WTC11 (cell line): ENCODE measurements at regions not wholly inside any gene's neighbourhood (a gene's known extent, or its start where the extent isn't known, plus 50 kb on each side); places are given as distances from the start of the nearest gene placed in this dataset.

Experiments used
- ATAC-seq: fragments of 200-7000 bp; cut with Tn5 transposase; 2 replicates; pipeline ENCODE4 v1.10.0; 2021; ENCODE audit warnings: mild to moderate bottlenecking, moderate library complexity
- CTCF ChIA-PET: fragments of 300-600 bp; sonication (Branson Sonifier 250); formaldehyde crosslinking; loops from one replicate; lab custom pipeline; 2021; ENCODE audit warnings: antibody characterized with exemption; lab: Charles Lee
- POLR2A ChIA-PET: fragments of 350-600 bp; sonication (Branson Sonifier 250); formaldehyde crosslinking; loops from one replicate; lab custom pipeline; 2021; ENCODE audit warnings: antibody characterized with exemption; lab: Charles Lee
- DNase-seq: peaks from one replicate; pipeline ENCODE4 v3.0.0; 2021; ENCODE audit warnings: low spot score
- H3K27ac Mint-ChIP-seq: 2 replicates; pipeline ENCODE4 v1.8.0; 2021; ENCODE audit warnings: mixed read lengths
- H3K27me3 Mint-ChIP-seq: 2 replicates; pipeline ENCODE4 v1.8.0; 2021; ENCODE audit warnings: low read depth, mild to moderate bottlenecking, moderate library complexity, mixed read lengths
- H3K36me3 Mint-ChIP-seq: 2 replicates; pipeline ENCODE4 v1.8.0; 2021; ENCODE audit warnings: mixed read lengths
- H3K4me1 Mint-ChIP-seq: 2 replicates; pipeline ENCODE4 v1.8.0; 2022; ENCODE audit warnings: mixed read lengths
- H3K4me3 Mint-ChIP-seq: 2 replicates; pipeline ENCODE4 v1.8.0; 2021; ENCODE audit warnings: mild to moderate bottlenecking, moderate library complexity, mixed read lengths
- H3K9me3 Mint-ChIP-seq: 2 replicates; pipeline ENCODE4 v1.8.0; 2021; ENCODE audit warnings: mixed read lengths
- AR ChIP-seq: fragments of 250-450 bp; sonication (Bioruptor Pico); IDR thresholded peaks from 2 replicates; pipeline ENCODE4 v1.9.0; 2021; ENCODE audit warnings: mild to moderate bottlenecking
- CREB1 ChIP-seq: sonication (generic); formaldehyde crosslinking; IDR thresholded peaks from 2 replicates; pipeline ENCODE4 v1.8.0; 2023; ENCODE audit warnings: mild to moderate bottlenecking, missing genetic modification reagents
- ESRRA ChIP-seq: sonication (generic); formaldehyde crosslinking; IDR thresholded peaks from 2 replicates; pipeline ENCODE4 v1.8.1; 2022; ENCODE audit warnings: mild to moderate bottlenecking, missing genetic modification reagents, borderline replicate concordance
- HMGA2 ChIP-seq: fragments of 250-450 bp; sonication (Bioruptor Pico); IDR thresholded peaks from 2 replicates; pipeline ENCODE4 v1.4.0; 2021; ENCODE audit warnings: mild to moderate bottlenecking, moderate library complexity
- NFE2L1 ChIP-seq: sonication (generic); formaldehyde crosslinking; IDR thresholded peaks from 2 replicates; pipeline ENCODE4 v1.8.1; 2023; ENCODE audit warnings: missing genetic modification reagents
- RORB ChIP-seq: fragments of 250-450 bp; sonication (Bioruptor Pico); IDR thresholded peaks from 2 replicates; pipeline ENCODE4 v1.9.0; 2021; ENCODE audit warnings: mild to moderate bottlenecking
- SMAD3 ChIP-seq: sonication (generic); formaldehyde crosslinking; IDR thresholded peaks from 2 replicates; pipeline ENCODE4 v1.8.0; 2022; ENCODE audit warnings: missing genetic modification reagents, mild to moderate bottlenecking, borderline replicate concordance
- TEAD1 ChIP-seq: sonication (generic); formaldehyde crosslinking; IDR thresholded peaks from 2 replicates; pipeline ENCODE4 v1.8.0; 2022; ENCODE audit warnings: mild to moderate bottlenecking, missing genetic modification reagents
- TEAD4 ChIP-seq: sonication (generic); formaldehyde crosslinking; IDR thresholded peaks from 2 replicates; pipeline ENCODE4 v1.8.0; 2022; ENCODE audit warnings: mild to moderate bottlenecking, missing genetic modification reagents
- TP53 ChIP-seq: sonication (generic); formaldehyde crosslinking; IDR thresholded peaks from 2 replicates; pipeline ENCODE4 v1.8.1; 2023; ENCODE audit warnings: mild to moderate bottlenecking, missing genetic modification reagents
- ZBTB21 ChIP-seq: sonication (generic); formaldehyde crosslinking; IDR thresholded peaks from 2 replicates; pipeline ENCODE4 v1.8.1; 2023; ENCODE audit warnings: mild to moderate bottlenecking, missing genetic modification reagents, borderline replicate concordance
- ZNF121 ChIP-seq: sonication (generic); formaldehyde crosslinking; IDR thresholded peaks from 2 replicates; pipeline ENCODE4 v1.8.0; 2023; ENCODE audit warnings: missing genetic modification reagents
- ZNF263 ChIP-seq: sonication (generic); formaldehyde crosslinking; IDR thresholded peaks from 2 replicates; pipeline ENCODE4 v1.8.1; 2022; ENCODE audit warnings: low read depth, mild to moderate bottlenecking, moderate library complexity, missing genetic modification reagents
- ZNF281 ChIP-seq: sonication (generic); formaldehyde crosslinking; IDR thresholded peaks from 2 replicates; pipeline ENCODE4 v1.8.0; 2023; ENCODE audit warnings: mild to moderate bottlenecking, missing genetic modification reagents
- ZNF416 ChIP-seq: fragments of 250-450 bp; sonication (Bioruptor Pico); IDR thresholded peaks from 2 replicates; pipeline ENCODE4 v1.9.0; 2021; ENCODE audit warnings: mild to moderate bottlenecking, inconsistent platforms
- ZSCAN18 ChIP-seq: fragments of 250-450 bp; sonication (Bioruptor Pico); IDR thresholded peaks from 2 replicates; pipeline ENCODE4 v2.1.2; 2022; ENCODE audit warnings: mild to moderate bottlenecking, moderate library complexity
- TF ChIP-seq, protein P1 (sequence below): sonication (generic); formaldehyde crosslinking; IDR thresholded peaks from 2 replicates; pipeline ENCODE4 v1.8.0; 2022; ENCODE audit warnings: mild to moderate bottlenecking, missing genetic modification reagents
- TF ChIP-seq, protein P2 (sequence below): sonication (generic); formaldehyde crosslinking; IDR thresholded peaks from 2 replicates; pipeline ENCODE4 v1.8.0; 2023; ENCODE audit warnings: missing genetic modification reagents
- TF ChIP-seq, protein P3 (sequence below): sonication (generic); formaldehyde crosslinking; IDR thresholded peaks from 2 replicates; pipeline ENCODE4 v1.8.1; 2023; ENCODE audit warnings: mild to moderate bottlenecking, missing genetic modification reagents, moderate library complexity
- TF ChIP-seq, protein P4 (sequence below): sonication (generic); formaldehyde crosslinking; IDR thresholded peaks from 2 replicates; pipeline ENCODE4 v1.8.0; 2022; ENCODE audit warnings: mild to moderate bottlenecking, missing genetic modification reagents
- TF ChIP-seq, protein P5 (sequence below): sonication (generic); formaldehyde crosslinking; IDR thresholded peaks from 2 replicates; pipeline ENCODE4 v1.8.1; 2022; ENCODE audit warnings: missing genetic modification reagents, borderline replicate concordance

GRCh38 chr4:173703021-173703420 lies 173.0 kb upstream of the HAND2 start:
- TF ChIP-seq ZNF281 (CRISPR knock-in tag) (no peak), TEAD4 (CRISPR knock-in tag) (no peak), CREB1 (CRISPR knock-in tag) (no peak), HMGA2 (no peak), RORB (CRISPR knock-in tag) (no peak), AR (no peak), ESRRA (no peak), ZSCAN18 (no peak), NFE2L1 (no peak), TP53 (CRISPR knock-in tag) (no peak), ZBTB21 (CRISPR knock-in tag) (no peak), ZNF121 (CRISPR knock-in tag) (no peak), TEAD1 (no peak)
- TF ChIP-seq, protein P1, sequence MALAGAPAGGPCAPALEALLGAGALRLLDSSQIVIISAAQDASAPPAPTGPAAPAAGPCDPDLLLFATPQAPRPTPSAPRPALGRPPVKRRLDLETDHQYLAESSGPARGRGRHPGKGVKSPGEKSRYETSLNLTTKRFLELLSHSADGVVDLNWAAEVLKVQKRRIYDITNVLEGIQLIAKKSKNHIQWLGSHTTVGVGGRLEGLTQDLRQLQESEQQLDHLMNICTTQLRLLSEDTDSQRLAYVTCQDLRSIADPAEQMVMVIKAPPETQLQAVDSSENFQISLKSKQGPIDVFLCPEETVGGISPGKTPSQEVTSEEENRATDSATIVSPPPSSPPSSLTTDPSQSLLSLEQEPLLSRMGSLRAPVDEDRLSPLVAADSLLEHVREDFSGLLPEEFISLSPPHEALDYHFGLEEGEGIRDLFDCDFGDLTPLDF = no peak
- TF ChIP-seq, protein P2, sequence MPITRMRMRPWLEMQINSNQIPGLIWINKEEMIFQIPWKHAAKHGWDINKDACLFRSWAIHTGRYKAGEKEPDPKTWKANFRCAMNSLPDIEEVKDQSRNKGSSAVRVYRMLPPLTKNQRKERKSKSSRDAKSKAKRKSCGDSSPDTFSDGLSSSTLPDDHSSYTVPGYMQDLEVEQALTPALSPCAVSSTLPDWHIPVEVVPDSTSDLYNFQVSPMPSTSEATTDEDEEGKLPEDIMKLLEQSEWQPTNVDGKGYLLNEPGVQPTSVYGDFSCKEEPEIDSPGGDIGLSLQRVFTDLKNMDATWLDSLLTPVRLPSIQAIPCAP = no peak
- TF ChIP-seq, protein P3, sequence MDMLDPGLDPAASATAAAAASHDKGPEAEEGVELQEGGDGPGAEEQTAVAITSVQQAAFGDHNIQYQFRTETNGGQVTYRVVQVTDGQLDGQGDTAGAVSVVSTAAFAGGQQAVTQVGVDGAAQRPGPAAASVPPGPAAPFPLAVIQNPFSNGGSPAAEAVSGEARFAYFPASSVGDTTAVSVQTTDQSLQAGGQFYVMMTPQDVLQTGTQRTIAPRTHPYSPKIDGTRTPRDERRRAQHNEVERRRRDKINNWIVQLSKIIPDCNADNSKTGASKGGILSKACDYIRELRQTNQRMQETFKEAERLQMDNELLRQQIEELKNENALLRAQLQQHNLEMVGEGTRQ (CRISPR knock-in tag) = no peak
- ATAC-seq (no peak), DNase-seq (no peak)
- no peaks in the 10 kb centered on the region for H3K9me3 Mint-ChIP-seq
- POLR2A ChIA-PET = no interaction called here
- no peak overlapping the region for H3K27ac Mint-ChIP-seq
- no peaks in the 10 kb centered on the region for H3K36me3 Mint-ChIP-seq
- CTCF ChIA-PET = interaction anchor here (0.5 kb wide), 1 partner anchor 47 kb away, joined by 3 read pairs; no protein-coding TSS in a partner anchor
- no peak overlapping the region for H3K4me3 Mint-ChIP-seq
- H3K4me1 Mint-ChIP-seq = peaks cover 13% of the 10 kb centered on the region
- H3K27me3 Mint-ChIP-seq = no peaks in the 10 kb centered on the region

- CTCF ChIA-PET = no interaction called here
- ATAC-seq = no peak
- H3K27ac Mint-ChIP-seq = no peak overlapping the region
Observed at GRCh38 chr4:173700650-173701049, 170.6 kb upstream of the HAND2 start.

More at GRCh38 chr4:173700650-173701049, 170.6 kb upstream of the HAND2 start:
- Mint-ChIP-seq H3K36me3 (no peaks in the 10 kb centered on the region), H3K4me3 (no peak overlapping the region), H3K9me3 (no peaks in the 10 kb centered on the region), H3K4me1 (peaks cover 30% of the 10 kb centered on the region)
- no peak for DNase-seq
- TF ChIP-seq CREB1 (CRISPR knock-in tag) (no peak), SMAD3 (CRISPR knock-in tag) (no peak), ZNF263 (CRISPR knock-in tag) (no peak), ZNF416 (CRISPR knock-in tag) (no peak)
- TF ChIP-seq, protein P4, sequence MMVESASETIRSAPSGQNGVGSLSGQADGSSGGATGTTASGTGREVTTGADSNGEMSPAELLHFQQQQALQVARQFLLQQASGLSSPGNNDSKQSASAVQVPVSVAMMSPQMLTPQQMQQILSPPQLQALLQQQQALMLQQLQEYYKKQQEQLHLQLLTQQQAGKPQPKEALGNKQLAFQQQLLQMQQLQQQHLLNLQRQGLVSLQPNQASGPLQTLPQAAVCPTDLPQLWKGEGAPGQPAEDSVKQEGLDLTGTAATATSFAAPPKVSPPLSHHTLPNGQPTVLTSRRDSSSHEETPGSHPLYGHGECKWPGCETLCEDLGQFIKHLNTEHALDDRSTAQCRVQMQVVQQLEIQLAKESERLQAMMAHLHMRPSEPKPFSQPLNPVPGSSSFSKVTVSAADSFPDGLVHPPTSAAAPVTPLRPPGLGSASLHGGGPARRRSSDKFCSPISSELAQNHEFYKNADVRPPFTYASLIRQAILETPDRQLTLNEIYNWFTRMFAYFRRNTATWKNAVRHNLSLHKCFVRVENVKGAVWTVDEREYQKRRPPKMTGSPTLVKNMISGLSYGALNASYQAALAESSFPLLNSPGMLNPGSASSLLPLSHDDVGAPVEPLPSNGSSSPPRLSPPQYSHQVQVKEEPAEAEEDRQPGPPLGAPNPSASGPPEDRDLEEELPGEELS = no peak
- TF ChIP-seq, protein P5, sequence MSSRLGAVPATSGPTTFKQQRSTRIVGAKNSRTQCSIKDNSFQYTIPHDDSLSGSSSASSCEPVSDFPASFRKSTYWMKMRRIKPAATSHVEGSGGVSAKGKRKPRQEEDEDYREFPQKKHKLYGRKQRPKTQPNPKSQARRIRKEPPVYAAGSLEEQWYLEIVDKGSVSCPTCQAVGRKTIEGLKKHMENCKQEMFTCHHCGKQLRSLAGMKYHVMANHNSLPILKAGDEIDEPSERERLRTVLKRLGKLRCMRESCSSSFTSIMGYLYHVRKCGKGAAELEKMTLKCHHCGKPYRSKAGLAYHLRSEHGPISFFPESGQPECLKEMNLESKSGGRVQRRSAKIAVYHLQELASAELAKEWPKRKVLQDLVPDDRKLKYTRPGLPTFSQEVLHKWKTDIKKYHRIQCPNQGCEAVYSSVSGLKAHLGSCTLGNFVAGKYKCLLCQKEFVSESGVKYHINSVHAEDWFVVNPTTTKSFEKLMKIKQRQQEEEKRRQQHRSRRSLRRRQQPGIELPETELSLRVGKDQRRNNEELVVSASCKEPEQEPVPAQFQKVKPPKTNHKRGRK = no peak
- TF ChIP-seq, all 79 proteins: peak for 0
- no peaks in the 10 kb centered on the region for H3K27me3 Mint-ChIP-seq
- POLR2A ChIA-PET = no interaction called here
